ENCODE measurements at regions not wholly inside any gene's neighbourhood (a gene's known extent, or its start where the extent isn't known, plus 50 kb on each side); places are given as distances from the start of the nearest gene placed in this dataset.
A peak's percentile ranks its signal among the peaks of the same experiment; 100 is the strongest.

- Histone ChIP-seq H3K27ac (ENCODE audit: low read depth in 1 of 2, low read length in 1 of 2) (no peak overlapping the region), H3K36me3 (ENCODE audit: control insufficient read depth in 4 of 4, insufficient read depth in 4 of 4, low read length in 4 of 4) (no peaks in the 10 kb centered on the region), H3K27me3 (ENCODE audit: control insufficient read depth in 3 of 3, insufficient read depth in 3 of 3, low read length in 2 of 3) (no peaks in the 10 kb centered on the region), H3K4me3 (no peak overlapping the region), H3K4me1 (ENCODE audit: control insufficient read depth in 5 of 5, insufficient read depth in 5 of 5, low read length in 5 of 5) (peaks cover 0 to 29% (median 7%) of the 10 kb centered on the region in 5 donors), H3K9me3 (ENCODE audit: control insufficient read depth in 4 of 4, insufficient read depth in 3 of 4, low read length in 3 of 4) (no peaks in the 10 kb centered on the region), H3K9ac (ENCODE audit: insufficient read depth in 1 of 2, low read length in 2 of 2) (no peak overlapping the region)
- 78 to 88% methylated on average over 12 of the region's 12 CpGs for WGBS, 2 donors
- ATAC-seq (ENCODE audit: insufficient read depth, low FRiP score), result no peak
- peak in 1 of 3 donors; percentile 53 for DNase-seq
- no peak for TF ChIP-seq CTCF (IDR thresholded peaks at IDR 0.05; ENCODE audit: control extremely low read depth, extremely low read depth)
Observed at GRCh38 chr10:6313111-6313895, 110.6 kb downstream of the PFKFB3 start.

- H3K4me1 ChIP-seq (ENCODE audit: control insufficient read depth in 5 of 5, insufficient read depth in 5 of 5, low read length in 5 of 5), result peaks cover 0 to 29% (median 7%) of the 10 kb centered on the region in 5 donors
- H3K27me3 ChIP-seq (ENCODE audit: control insufficient read depth in 3 of 3, insufficient read depth in 3 of 3, low read length in 2 of 3), result no peaks in the 10 kb centered on the region
- H3K4me3 ChIP-seq, result no peak overlapping the region
- H3K36me3 ChIP-seq (ENCODE audit: control insufficient read depth in 4 of 4, insufficient read depth in 4 of 4, low read length in 4 of 4), result no peaks in the 10 kb centered on the region
- DNase-seq, result peak; percentile 28 to 72 (median 39)
- peak overlapping the region in 1 of 2 donors; percentile 74 for H3K27ac ChIP-seq (ENCODE audit: low read depth in 1 of 2, low read length in 1 of 2)
- no peak overlapping the region for H3K9ac ChIP-seq (ENCODE audit: insufficient read depth in 1 of 2, low read length in 2 of 2)
- ATAC-seq (ENCODE audit: insufficient read depth, low FRiP score), result peak; percentile 88
- H3K9me3 ChIP-seq (ENCODE audit: control insufficient read depth in 4 of 4, insufficient read depth in 3 of 4, low read length in 3 of 4), result no peaks in the 10 kb centered on the region
- 56 to 84% methylated on average over 9 of the region's 9 CpGs for WGBS, 2 donors
- TF ChIP-seq CTCF (IDR thresholded peaks at IDR 0.05; ENCODE audit: control extremely low read depth, extremely low read depth), result no peak
Observed at GRCh38 chr10:6314620-6315205, 112.0 kb downstream of the PFKFB3 start.

GRCh38 chr10:6319119-6319518 is 116.4 kb downstream of the PFKFB3 start:
- Histone ChIP-seq H3K9ac (ENCODE audit: insufficient read depth in 1 of 2, low read length in 2 of 2) (no peak overlapping the region), H3K9me3 (ENCODE audit: control insufficient read depth in 4 of 4, insufficient read depth in 3 of 4, low read length in 3 of 4) (peaks cover 0 to 3% (median 0%) of the 10 kb centered on the region in 4 donors), H3K4me3 (no peak overlapping the region), H3K27ac (ENCODE audit: low read depth in 1 of 2, low read length in 1 of 2) (no peak overlapping the region), H3K27me3 (ENCODE audit: control insufficient read depth in 3 of 3, insufficient read depth in 3 of 3, low read length in 2 of 3) (no peaks in the 10 kb centered on the region), H3K4me1 (ENCODE audit: control insufficient read depth in 5 of 5, insufficient read depth in 5 of 5, low read length in 5 of 5) (peaks cover 0 to 4% (median 0%) of the 10 kb centered on the region in 5 donors), H3K36me3 (ENCODE audit: control insufficient read depth in 4 of 4, insufficient read depth in 4 of 4, low read length in 4 of 4) (no peaks in the 10 kb centered on the region)
- ATAC-seq (ENCODE audit: insufficient read depth, low FRiP score) (no peak), DNase-seq (no peak)
- no peak for TF ChIP-seq CTCF (IDR thresholded peaks at IDR 0.05; ENCODE audit: control extremely low read depth, extremely low read depth)

All from lung (tissue), 11 donors.